Nucleus accumbens (tissue), 56 donors: ENCODE measurements at regions not wholly inside any gene's neighbourhood (a gene's known extent, or its start where the extent isn't known, plus 50 kb on each side); places are given as distances from the start of the nearest gene placed in this dataset.
A peak's percentile ranks its signal among the peaks of the same experiment; 100 is the strongest.

ENCODE experiments used
- DNase-seq, 56 donors: peaks; one replicate each; lab custom pipeline; 2025; lab: John Stamatoyannopoulos, UW

- peak in 5 of 56 donors; percentile 25 to 55 (median 37) for DNase-seq
Measured at GRCh38 chr5:123813937-123814624, 302.1 kb downstream of the CSNK1G3 start.

- DNase-seq, result no peak
Measured at GRCh38 chr5:123813264-123813663, 301.3 kb downstream of the CSNK1G3 start.

GRCh38 chr5:123811831-123812230, 299.9 kb downstream of the CSNK1G3 start:
- DNase-seq, result no peak

- no peak for DNase-seq
Measured at GRCh38 chr5:123810746-123811340, 298.9 kb downstream of the CSNK1G3 start.

GRCh38 chr5:123810253-123810652, 298.3 kb downstream of the CSNK1G3 start:
- DNase-seq, result no peak

GRCh38 chr5:123809594-123810221, 297.7 kb downstream of the CSNK1G3 start:
- DNase-seq, result no peak

- DNase-seq, result no peak
Measured at GRCh38 chr5:123808461-123809380, 296.7 kb downstream of the CSNK1G3 start.

GRCh38 chr5:123807177-123807945, 295.4 kb downstream of the CSNK1G3 start:
- DNase-seq, result peak in 2 of 56 donors; percentile 20 to 33

GRCh38 chr5:123806644-123807043, 294.7 kb downstream of the CSNK1G3 start:
- no peak for DNase-seq

- DNase-seq, result no peak
Measured at GRCh38 chr5:123805300-123805699, 293.3 kb downstream of the CSNK1G3 start.

GRCh38 chr5:123803359-123803758, 291.4 kb downstream of the CSNK1G3 start:
- no peak for DNase-seq

GRCh38 chr5:123802298-123802951, 290.4 kb downstream of the CSNK1G3 start:
- DNase-seq, result no peak

GRCh38 chr5:123800640-123801039, 288.7 kb downstream of the CSNK1G3 start:
- no peak for DNase-seq

GRCh38 chr5:123795688-123796087, 283.7 kb downstream of the CSNK1G3 start:
- no peak for DNase-seq

- no peak for DNase-seq
Measured at GRCh38 chr5:123790226-123790625, 278.2 kb downstream of the CSNK1G3 start.

GRCh38 chr5:123787635-123788034, 275.7 kb downstream of the CSNK1G3 start:
- DNase-seq, result no peak

GRCh38 chr5:123787136-123787535, 275.2 kb downstream of the CSNK1G3 start:
- no peak for DNase-seq

- DNase-seq, result no peak
Measured at GRCh38 chr5:123786411-123786810, 274.4 kb downstream of the CSNK1G3 start.
